Middle frontal gyrus (tissue), 1 donor: ENCODE measurements at regions not wholly inside any gene's neighbourhood (a gene's known extent, or its start where the extent isn't known, plus 50 kb on each side); places are given as distances from the start of the nearest gene placed in this dataset.
"Not testable (repeated sequence)": the region's sequence is repeated elsewhere in the genome, so short reads cannot be mapped to it uniquely, and the experiment has no call there.

Experiments
- DNase-seq: peaks from one replicate; pipeline ENCODE4 v3.0.0-alpha.2; 2015; ENCODE audit warnings: low spot score; ENCODE audit errors: extremely low spot score

- DNase-seq, result no peak
Observed at GRCh38 chr9:31700252-31701045, 684.0 kb upstream of the ACO1 start.

- DNase-seq, result no peak
Observed at GRCh38 chr9:31702957-31703356, 681.5 kb upstream of the ACO1 start.

DNA sequence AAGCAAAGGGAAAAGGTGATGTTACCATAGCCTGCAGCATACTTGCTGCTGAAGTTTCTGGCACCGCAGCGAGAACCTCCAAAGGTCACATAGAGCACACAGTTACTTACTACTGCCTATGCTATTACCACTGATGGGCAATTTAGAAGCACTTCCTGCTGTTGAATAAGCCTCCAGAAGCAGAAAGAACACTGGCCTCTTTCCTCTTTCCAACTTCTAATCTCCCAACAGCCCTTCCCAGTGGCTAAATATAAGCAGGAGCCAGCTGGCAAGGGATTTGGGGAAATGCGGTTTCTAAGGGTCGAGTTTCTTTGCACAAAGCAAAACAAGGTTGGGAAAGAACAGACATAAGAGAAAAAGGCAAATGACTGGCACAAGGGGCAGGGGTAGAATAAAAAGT lies 669.2 kb upstream of the ACO1 start:
- DNase-seq, result no peak

GRCh38 chr9:31719262-31719661 lies 665.2 kb upstream of the ACO1 start:
- no peak for DNase-seq

DNA sequence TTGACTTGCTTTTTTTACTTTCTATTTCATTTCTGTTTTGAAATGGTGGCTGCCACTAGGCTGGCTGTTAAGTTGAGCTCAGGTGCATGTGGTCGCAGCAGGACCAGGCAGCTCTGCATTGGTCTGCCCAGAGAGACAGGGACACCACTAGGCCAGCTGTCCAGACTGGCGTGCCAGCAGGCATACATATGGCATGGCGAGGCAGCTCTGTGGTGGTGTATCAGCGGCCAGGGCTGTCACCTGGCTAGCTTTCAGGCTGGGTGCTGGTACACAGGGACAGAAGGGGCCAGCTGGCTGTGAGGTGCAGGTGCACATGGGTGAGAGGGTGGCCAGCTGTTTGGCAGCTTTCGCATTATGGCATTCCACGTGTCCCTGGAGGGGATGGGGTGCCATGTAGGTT lies 654.0 kb upstream of the ACO1 start:
- no peak for DNase-seq

DNA sequence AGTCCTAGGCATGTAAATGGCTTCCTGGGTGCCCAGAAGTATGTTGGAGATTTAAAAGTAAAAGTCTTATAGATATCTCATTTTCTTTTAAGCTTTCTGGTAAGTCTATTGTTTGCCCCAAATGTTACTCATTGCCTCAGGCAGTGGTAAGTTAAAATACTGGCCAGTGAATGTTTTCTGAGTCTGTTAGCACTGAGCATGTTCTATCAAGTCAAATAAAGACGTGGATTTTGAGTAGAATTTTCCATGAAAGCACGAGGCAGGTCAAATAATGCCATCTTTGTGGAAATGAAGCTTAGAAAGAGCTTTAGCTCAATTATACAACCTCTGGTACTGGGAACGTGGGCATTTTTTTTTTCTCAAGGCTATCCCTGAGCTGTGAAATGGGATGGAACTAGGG lies 651.3 kb upstream of the ACO1 start:
- no peak for DNase-seq

DNA sequence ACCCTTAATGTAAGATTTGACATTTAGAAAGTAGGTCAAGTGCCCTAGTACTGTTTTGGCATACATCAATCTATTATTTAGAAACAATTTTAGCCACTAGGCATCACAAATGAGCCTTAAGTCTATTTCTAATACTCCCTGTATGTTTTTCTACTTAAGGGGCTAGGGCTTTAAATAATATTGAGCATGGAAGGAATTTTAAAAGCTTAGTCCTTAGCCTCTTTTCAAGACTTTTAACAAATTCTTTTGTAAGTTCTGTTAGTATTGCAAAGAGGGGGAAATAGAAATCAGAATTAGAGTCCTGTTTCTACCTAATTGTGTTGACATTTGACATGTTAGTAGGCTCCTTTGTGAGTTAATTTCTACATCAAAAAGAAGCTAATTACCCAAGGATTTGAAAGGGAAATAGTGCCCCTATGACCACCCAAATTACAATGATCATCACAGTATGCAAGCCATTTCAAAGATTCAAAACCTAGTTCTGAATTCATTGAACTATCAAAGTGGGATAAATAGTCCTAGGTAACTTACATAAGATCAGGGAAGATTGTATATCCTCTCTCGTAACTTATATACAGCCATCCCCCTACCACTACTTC lies 647.8 kb upstream of the ACO1 start:
- DNase-seq, result no peak

- no peak for DNase-seq
Observed at GRCh38 chr9:31740705-31741104, 643.7 kb upstream of the ACO1 start.

DNA sequence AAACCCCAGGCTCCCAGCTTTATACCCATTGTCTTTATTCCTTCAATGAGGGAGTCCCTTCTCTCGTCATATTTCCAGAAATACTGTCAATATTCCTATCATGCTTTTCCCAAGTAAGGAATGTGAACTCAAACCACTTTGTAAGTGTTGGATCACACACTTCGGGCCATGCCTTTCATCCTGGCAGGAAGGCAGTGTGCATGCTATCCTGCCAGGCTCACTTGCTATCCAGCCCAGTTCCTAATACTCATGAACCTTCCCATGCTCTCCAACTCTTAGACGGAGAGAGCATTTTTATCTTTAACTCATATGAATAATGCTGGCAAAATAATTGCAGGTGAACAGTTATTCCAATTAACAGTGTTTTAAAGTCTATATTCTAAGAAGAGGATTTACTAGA lies 639.9 kb upstream of the ACO1 start:
- DNase-seq, result no peak

- no peak for DNase-seq
Observed at GRCh38 chr9:31745468-31745867, 639.0 kb upstream of the ACO1 start.

DNA sequence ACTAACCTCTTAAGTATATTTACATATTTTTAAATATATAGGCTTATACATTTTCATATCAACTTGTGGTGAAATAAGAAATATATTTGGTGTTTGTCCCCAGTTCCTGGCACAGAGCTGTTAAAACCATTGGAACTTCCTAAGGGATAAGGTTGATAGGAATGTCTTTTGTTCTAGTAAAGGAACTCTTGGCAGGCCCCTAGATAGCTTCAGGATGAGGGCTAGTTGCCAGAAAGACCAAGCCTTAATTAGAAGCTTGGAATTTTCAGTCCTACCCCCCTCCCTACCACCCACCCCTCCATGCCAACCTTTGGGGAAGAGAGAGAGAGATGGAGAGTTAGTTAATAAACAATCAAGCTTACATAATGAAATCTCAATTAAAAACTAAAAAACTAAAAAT lies 638.6 kb upstream of the ACO1 start:
- no peak for DNase-seq

- no peak for DNase-seq
Observed at GRCh38 chr9:31753756-31754155, 630.7 kb upstream of the ACO1 start.

GRCh38 chr9:31759703-31760102 lies 624.7 kb upstream of the ACO1 start:
- DNase-seq, result no peak

- not testable (repeated sequence) for DNase-seq
Observed at GRCh38 chr9:31774021-31774420, 610.4 kb upstream of the ACO1 start.

DNA sequence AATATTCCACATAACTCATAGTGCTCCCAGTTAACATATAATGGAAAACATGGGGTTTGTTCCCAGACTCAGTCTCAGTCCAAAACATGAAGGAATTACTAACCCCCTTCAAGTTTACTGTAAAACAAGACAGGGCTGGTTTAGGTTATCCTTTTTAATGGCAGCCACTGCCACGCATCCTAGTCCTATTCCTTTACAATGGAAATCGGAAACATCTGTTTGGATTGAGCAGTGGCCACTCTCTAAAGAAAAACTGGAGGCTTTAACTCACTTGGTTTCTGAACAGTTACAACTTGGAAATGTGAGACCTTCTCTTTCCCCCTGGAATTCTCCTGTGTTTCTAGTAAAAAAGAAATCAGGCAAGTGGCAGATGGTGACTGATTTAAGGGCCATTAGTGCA lies 609.9 kb upstream of the ACO1 start:
- DNase-seq, result no peak

- no peak for DNase-seq
Observed at GRCh38 chr9:31776471-31776870, 608.0 kb upstream of the ACO1 start.

DNA sequence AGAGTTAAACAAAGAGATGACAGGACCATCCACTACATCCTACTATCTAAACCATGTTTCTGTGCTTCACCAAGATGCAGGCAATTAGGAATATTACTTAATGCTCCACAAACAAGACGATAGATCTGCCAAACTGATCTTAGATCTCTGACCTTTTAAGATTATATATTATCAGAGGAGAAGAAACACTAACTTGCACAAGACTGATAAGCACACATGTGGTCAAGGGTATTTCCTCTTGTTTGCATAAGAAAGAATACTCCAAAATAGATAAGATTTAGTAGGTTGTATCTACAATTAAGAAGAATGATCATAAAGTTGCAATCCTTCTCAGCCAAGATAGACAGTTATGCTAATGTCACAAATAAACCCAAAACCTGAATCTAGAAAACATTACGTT lies 601.0 kb upstream of the ACO1 start:
- no peak for DNase-seq

- DNase-seq, result no peak
Observed at GRCh38 chr9:31790720-31791119, 593.7 kb upstream of the ACO1 start.

GRCh38 chr9:31799953-31800609 lies 584.4 kb upstream of the ACO1 start:
- DNase-seq, result no peak

- no peak for DNase-seq
Observed at GRCh38 chr9:31807574-31808256, 576.7 kb upstream of the ACO1 start.

DNA sequence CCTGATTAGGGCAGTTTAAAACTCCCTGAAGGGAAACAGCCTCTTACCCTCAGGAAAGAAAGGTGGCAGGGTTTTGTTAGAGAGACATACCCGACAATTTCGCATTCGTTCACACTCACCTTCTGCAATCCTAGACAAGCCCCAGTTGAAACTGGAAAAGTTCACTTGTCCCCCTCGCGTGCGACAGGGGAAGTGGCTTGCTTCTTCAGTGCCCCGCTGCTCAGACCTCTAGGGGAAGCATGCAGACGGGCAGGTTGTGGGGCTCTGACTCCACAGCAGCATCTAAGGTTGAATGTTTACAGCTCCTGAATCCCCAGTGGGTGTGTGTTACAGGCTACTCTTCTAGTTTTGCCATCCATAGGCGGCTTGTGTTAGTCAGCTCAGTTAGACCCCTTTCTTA lies 575.7 kb upstream of the ACO1 start:
- DNase-seq, result no peak

- DNase-seq, result no peak
Observed at GRCh38 chr9:31820426-31820825, 564.0 kb upstream of the ACO1 start.
